WTC11 (cell line): ENCODE measurements at regions not wholly inside any gene's neighbourhood (a gene's known extent, or its start where the extent isn't known, plus 50 kb on each side); places are given as distances from the start of the nearest gene placed in this dataset.

ENCODE experiments used
- ATAC-seq: fragments of 200-7000 bp; cut with Tn5 transposase; 2 replicates; pipeline ENCODE4 v1.10.0; 2021; ENCODE audit warnings: mild to moderate bottlenecking, moderate library complexity
- CTCF ChIA-PET: fragments of 300-600 bp; sonication (Branson Sonifier 250); formaldehyde crosslinking; loops from one replicate; lab custom pipeline; 2021; ENCODE audit warnings: antibody characterized with exemption; lab: Charles Lee
- POLR2A ChIA-PET: fragments of 350-600 bp; sonication (Branson Sonifier 250); formaldehyde crosslinking; loops from one replicate; lab custom pipeline; 2021; ENCODE audit warnings: antibody characterized with exemption; lab: Charles Lee
- DNase-seq: peaks from one replicate; pipeline ENCODE4 v3.0.0; 2021; ENCODE audit warnings: low spot score
- H3K27ac Mint-ChIP-seq: 2 replicates; pipeline ENCODE4 v1.8.0; 2021; ENCODE audit warnings: mixed read lengths
- H3K27me3 Mint-ChIP-seq: 2 replicates; pipeline ENCODE4 v1.8.0; 2021; ENCODE audit warnings: low read depth, mild to moderate bottlenecking, moderate library complexity, mixed read lengths
- H3K36me3 Mint-ChIP-seq: 2 replicates; pipeline ENCODE4 v1.8.0; 2021; ENCODE audit warnings: mixed read lengths
- H3K4me1 Mint-ChIP-seq: 2 replicates; pipeline ENCODE4 v1.8.0; 2022; ENCODE audit warnings: mixed read lengths
- H3K4me3 Mint-ChIP-seq: 2 replicates; pipeline ENCODE4 v1.8.0; 2021; ENCODE audit warnings: mild to moderate bottlenecking, moderate library complexity, mixed read lengths
- H3K9me3 Mint-ChIP-seq: 2 replicates; pipeline ENCODE4 v1.8.0; 2021; ENCODE audit warnings: mixed read lengths
- AR ChIP-seq: fragments of 250-450 bp; sonication (Bioruptor Pico); IDR thresholded peaks from 2 replicates; pipeline ENCODE4 v1.9.0; 2021; ENCODE audit warnings: mild to moderate bottlenecking
- KAT7 ChIP-seq: sonication (generic); formaldehyde crosslinking; IDR thresholded peaks from 2 replicates; pipeline ENCODE4 v1.8.1; 2023; ENCODE audit warnings: missing genetic modification reagents, mild to moderate bottlenecking, borderline replicate concordance
- MXD4 ChIP-seq: fragments of 250-450 bp; sonication (Bioruptor Pico); IDR thresholded peaks from 2 replicates; pipeline ENCODE4 v1.8.0; 2021; ENCODE audit warnings: mild to moderate bottlenecking, moderate library complexity, borderline replicate concordance
- MYBL2 ChIP-seq: sonication (generic); formaldehyde crosslinking; IDR thresholded peaks from 2 replicates; pipeline ENCODE4 v1.8.1; 2023; ENCODE audit warnings: mild to moderate bottlenecking, moderate library complexity, missing genetic modification reagents
- NFATC4 ChIP-seq: fragments of 250-450 bp; sonication (Bioruptor Pico); IDR thresholded peaks from 2 replicates; pipeline ENCODE4 v1.9.0; 2021; ENCODE audit warnings: mild to moderate bottlenecking
- OVOL2 ChIP-seq: fragments of 250-450 bp; sonication (Bioruptor Pico); IDR thresholded peaks from 2 replicates; pipeline ENCODE4 v1.9.0; 2021; ENCODE audit warnings: mild to moderate bottlenecking, borderline replicate concordance
- SP1 ChIP-seq: sonication (generic); formaldehyde crosslinking; conservative IDR thresholded peaks from 2 replicates; pipeline ENCODE4 v1.8.1; 2022; ENCODE audit warnings: missing genetic modification reagents
- TCF7 ChIP-seq: sonication (generic); formaldehyde crosslinking; IDR thresholded peaks from 2 replicates; pipeline ENCODE4 v1.8.0; 2022; ENCODE audit warnings: mild to moderate bottlenecking, low read depth, missing genetic modification reagents, moderate library complexity
- USF1 ChIP-seq: sonication (generic); formaldehyde crosslinking; IDR thresholded peaks from 2 replicates; pipeline ENCODE4 v1.8.0; 2022; ENCODE audit warnings: mild to moderate bottlenecking, missing genetic modification reagents
- ZNF121 ChIP-seq: sonication (generic); formaldehyde crosslinking; IDR thresholded peaks from 2 replicates; pipeline ENCODE4 v1.8.0; 2023; ENCODE audit warnings: missing genetic modification reagents
- ZNF219 ChIP-seq: sonication (generic); formaldehyde crosslinking; IDR thresholded peaks from 2 replicates; pipeline ENCODE4 v1.8.0; 2023; ENCODE audit warnings: missing genetic modification reagents, mild to moderate bottlenecking, borderline replicate concordance
- ZNF263 ChIP-seq: sonication (generic); formaldehyde crosslinking; IDR thresholded peaks from 2 replicates; pipeline ENCODE4 v1.8.1; 2022; ENCODE audit warnings: low read depth, mild to moderate bottlenecking, moderate library complexity, missing genetic modification reagents
- ZNF281 ChIP-seq: sonication (generic); formaldehyde crosslinking; IDR thresholded peaks from 2 replicates; pipeline ENCODE4 v1.8.0; 2023; ENCODE audit warnings: mild to moderate bottlenecking, missing genetic modification reagents
- ZSCAN18 ChIP-seq: fragments of 250-450 bp; sonication (Bioruptor Pico); IDR thresholded peaks from 2 replicates; pipeline ENCODE4 v2.1.2; 2022; ENCODE audit warnings: mild to moderate bottlenecking, moderate library complexity
- TF ChIP-seq, protein P1 (sequence below): fragments of 250-450 bp; sonication (Bioruptor Pico); IDR thresholded peaks from 2 replicates; pipeline ENCODE4 v1.9.0; 2021; ENCODE audit warnings: moderate library complexity, mild to moderate bottlenecking, inconsistent platforms, borderline replicate concordance
- TF ChIP-seq, protein P2 (sequence below): sonication (generic); formaldehyde crosslinking; IDR thresholded peaks from 2 replicates; pipeline ENCODE4 v1.8.0; 2022; ENCODE audit warnings: missing genetic modification reagents

- TF ChIP-seq, protein P1, sequence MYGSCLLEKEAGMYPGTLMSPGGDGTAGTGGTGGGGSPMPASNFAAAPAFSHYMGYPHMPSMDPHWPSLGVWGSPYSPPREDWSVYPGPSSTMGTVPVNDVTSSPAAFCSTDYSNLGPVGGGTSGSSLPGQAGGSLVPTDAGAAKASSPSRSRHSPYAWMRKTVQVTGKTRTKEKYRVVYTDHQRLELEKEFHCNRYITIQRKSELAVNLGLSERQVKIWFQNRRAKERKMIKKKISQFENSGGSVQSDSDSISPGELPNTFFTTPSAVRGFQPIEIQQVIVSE (CRISPR knock-in tag): no peak
- TF ChIP-seq ZNF263 (CRISPR knock-in tag) (no peak), NFATC4 (CRISPR knock-in tag) (no peak), MYBL2 (no peak)
- TF ChIP-seq, all 79 proteins: peak for 0
Measured at GRCh38 chr14:85947461-85948139, 417.7 kb downstream of the FLRT2 start (continued).

DNA sequence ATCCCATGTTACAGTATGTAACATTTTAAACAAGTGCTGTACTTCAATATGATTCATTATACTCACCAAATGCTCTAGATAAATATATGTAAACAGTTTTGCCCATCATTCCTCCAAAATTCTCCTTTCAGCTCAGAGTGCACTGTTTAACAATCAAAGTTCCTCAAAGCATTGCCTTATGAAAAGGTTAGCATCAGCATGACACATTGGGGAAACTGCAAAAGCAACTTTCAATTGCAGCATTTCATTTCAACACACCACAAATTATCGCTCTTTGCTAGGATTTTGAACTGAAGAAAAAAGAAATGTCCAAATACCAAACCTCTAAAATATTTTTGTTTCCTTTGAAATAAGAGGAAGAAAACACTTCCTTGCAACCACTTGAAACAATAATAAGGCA lies 413.2 kb downstream of the FLRT2 start:
- no peaks in the 10 kb centered on the region for H3K4me1 Mint-ChIP-seq
- H3K4me3 Mint-ChIP-seq: no peak overlapping the region
- H3K27ac Mint-ChIP-seq: no peak overlapping the region
- ChIA-PET POLR2A (no interaction called here), CTCF (no interaction called here)
- H3K36me3 Mint-ChIP-seq: peaks cover 8% of the 10 kb centered on the region
- H3K27me3 Mint-ChIP-seq: no peaks in the 10 kb centered on the region
- ATAC-seq: no peak
- H3K9me3 Mint-ChIP-seq: peaks cover 22% of the 10 kb centered on the region
- no peak for TF ChIP-seq ZNF121 (CRISPR knock-in tag)
- TF ChIP-seq KAT7 (CRISPR knock-in tag): no peak
- TF ChIP-seq AR (CRISPR knock-in tag): no peak
- DNase-seq: no peak

- Mint-ChIP-seq H3K36me3 (peaks cover 18% of the 10 kb centered on the region), H3K4me3 (no peak overlapping the region), H3K9me3 (peaks cover 50% of the 10 kb centered on the region), H3K27me3 (no peaks in the 10 kb centered on the region), H3K27ac (no peak overlapping the region), H3K4me1 (no peaks in the 10 kb centered on the region)
- TF ChIP-seq ZSCAN18 (no peak), ZNF281 (CRISPR knock-in tag) (no peak), NFATC4 (CRISPR knock-in tag) (no peak), SP1 (CRISPR knock-in tag) (no peak), OVOL2 (no peak), TCF7 (CRISPR knock-in tag) (no peak), MXD4 (CRISPR knock-in tag) (no peak), ZNF219 (no peak), ZNF121 (CRISPR knock-in tag) (no peak), USF1 (CRISPR knock-in tag) (no peak)
- TF ChIP-seq, protein P2, sequence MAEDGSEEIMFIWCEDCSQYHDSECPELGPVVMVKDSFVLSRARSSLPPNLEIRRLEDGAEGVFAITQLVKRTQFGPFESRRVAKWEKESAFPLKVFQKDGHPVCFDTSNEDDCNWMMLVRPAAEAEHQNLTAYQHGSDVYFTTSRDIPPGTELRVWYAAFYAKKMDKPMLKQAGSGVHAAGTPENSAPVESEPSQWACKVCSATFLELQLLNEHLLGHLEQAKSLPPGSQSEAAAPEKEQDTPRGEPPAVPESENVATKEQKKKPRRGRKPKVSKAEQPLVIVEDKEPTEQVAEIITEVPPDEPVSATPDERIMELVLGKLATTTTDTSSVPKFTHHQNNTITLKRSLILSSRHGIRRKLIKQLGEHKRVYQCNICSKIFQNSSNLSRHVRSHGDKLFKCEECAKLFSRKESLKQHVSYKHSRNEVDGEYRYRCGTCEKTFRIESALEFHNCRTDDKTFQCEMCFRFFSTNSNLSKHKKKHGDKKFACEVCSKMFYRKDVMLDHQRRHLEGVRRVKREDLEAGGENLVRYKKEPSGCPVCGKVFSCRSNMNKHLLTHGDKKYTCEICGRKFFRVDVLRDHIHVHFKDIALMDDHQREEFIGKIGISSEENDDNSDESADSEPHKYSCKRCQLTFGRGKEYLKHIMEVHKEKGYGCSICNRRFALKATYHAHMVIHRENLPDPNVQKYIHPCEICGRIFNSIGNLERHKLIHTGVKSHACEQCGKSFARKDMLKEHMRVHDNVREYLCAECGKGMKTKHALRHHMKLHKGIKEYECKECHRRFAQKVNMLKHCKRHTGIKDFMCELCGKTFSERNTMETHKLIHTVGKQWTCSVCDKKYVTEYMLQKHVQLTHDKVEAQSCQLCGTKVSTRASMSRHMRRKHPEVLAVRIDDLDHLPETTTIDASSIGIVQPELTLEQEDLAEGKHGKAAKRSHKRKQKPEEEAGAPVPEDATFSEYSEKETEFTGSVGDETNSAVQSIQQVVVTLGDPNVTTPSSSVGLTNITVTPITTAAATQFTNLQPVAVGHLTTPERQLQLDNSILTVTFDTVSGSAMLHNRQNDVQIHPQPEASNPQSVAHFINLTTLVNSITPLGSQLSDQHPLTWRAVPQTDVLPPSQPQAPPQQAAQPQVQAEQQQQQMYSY: no peak
- CTCF ChIA-PET: no interaction called here
- DNase-seq (no peak), ATAC-seq (no peak)
- POLR2A ChIA-PET: no interaction called here
Measured at GRCh38 chr14:85934886-85935254, 404.9 kb downstream of the FLRT2 start.
